ENCODE measurements at regions not wholly inside any gene's neighbourhood (a gene's known extent, or its start where the extent isn't known, plus 50 kb on each side); places are given as distances from the start of the nearest gene placed in this dataset.

DNA sequence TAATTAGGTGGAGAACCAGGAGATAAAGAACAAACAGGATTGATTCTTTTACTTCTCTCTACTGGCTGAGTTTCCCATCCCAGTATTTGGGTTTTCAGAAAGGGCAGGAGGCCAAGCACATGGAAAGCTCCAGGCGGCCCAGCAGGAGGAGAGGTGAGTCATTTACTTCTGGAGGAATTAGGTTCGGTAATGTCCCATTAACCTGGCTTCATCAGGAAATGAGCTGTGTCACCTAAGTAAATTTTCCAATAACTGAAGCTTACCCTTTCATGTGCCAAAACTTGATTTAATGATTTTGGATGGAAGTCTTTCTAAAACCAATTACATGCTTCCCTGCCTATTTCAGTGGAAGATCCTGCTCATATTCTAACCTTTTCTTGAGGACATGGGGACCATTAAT is 257.6 kb upstream of the USP24 start (continued):
- no peak for TF ChIP-seq EZH2 (IDR thresholded peaks at IDR 0.05; ENCODE audit: low read depth, low read length, severe bottlenecking)
